Endothelial cell of umbilical vein (primary cell): ENCODE measurements at regions not wholly inside any gene's neighbourhood (a gene's known extent, or its start where the extent isn't known, plus 50 kb on each side); places are given as distances from the start of the nearest gene placed in this dataset.
"Not testable (repeated sequence)": the region's sequence is repeated elsewhere in the genome, so short reads cannot be mapped to it uniquely, and the experiment has no call there.

Experiments used
- BruUV-seq: library from RNA; stranded (reverse); fragments of 400-500 nt; replicated peaks from 2 replicates; lab custom pipeline; 2021; lab: Mats Ljungman, UMichigan
- CTCF ChIA-PET: fragments of 300-600, 350-600 bp; sonication (Branson Sonifier 250); formaldehyde crosslinking; loops from one replicate; lab custom pipeline; 2021; ENCODE audit warnings: antibody characterized with exemption, inconsistent platforms; lab: Charles Lee
- POLR2A ChIA-PET: fragments of 300-600, 350-600 bp; sonication (Branson Sonifier 250); formaldehyde crosslinking; loops from one replicate; lab custom pipeline; 2021; ENCODE audit warnings: antibody characterized with exemption, inconsistent platforms; lab: Charles Lee
- DNase-seq: peaks from one replicate; pipeline ENCODE4 v3.0.0-alpha.2; 2011; ENCODE audit warnings: low read depth, low spot score
- FAIRE-seq: peaks from 2 replicates; lab custom pipeline; 2011; peaks lifted over from hg19 to GRCh38; lab: Jason Lieb, UNC
- H2AFZ ChIP-seq: 2 replicates; pipeline ENCODE4 v1.6.0; 2012; ENCODE audit warnings: low read depth, low read length, control low read depth, inconsistent platforms
- H3K27ac ChIP-seq: 2 replicates; pipeline ENCODE4 v1.5.1; 2011; ENCODE audit warnings: low read depth, mild to moderate bottlenecking, control low read depth, low read length, moderate library complexity; ENCODE audit not compliant: insufficient read depth
- H3K27me3 ChIP-seq, 2 experiments: 2 replicates each; pipeline versions ENCODE4 v1.6.0 to v1.6.1; 2011; ENCODE audit warnings: low read length in 2 of 2, mixed read lengths in 1 of 2; ENCODE audit not compliant: control insufficient read depth in 2 of 2, insufficient read depth in 2 of 2
- H3K36me3 ChIP-seq, 2 experiments: 2 replicates in 1 of 2; 3 replicates in 1 of 2; pipeline ENCODE4 v1.5.1; 2011; ENCODE audit warnings: low read length in 2 of 2, mild to moderate bottlenecking in 1 of 2, moderate library complexity in 1 of 2; ENCODE audit not compliant: control insufficient read depth in 2 of 2, insufficient read depth in 2 of 2; ENCODE audit errors: extremely low read depth in 1 of 2
- H3K4me1 ChIP-seq: 3 replicates; pipeline ENCODE4 v1.5.1; 2011; ENCODE audit warnings: mild to moderate bottlenecking, low read length; ENCODE audit not compliant: control insufficient read depth, insufficient read depth; ENCODE audit errors: extremely low read depth
- H3K4me2 ChIP-seq: 2 replicates; pipeline ENCODE4 v1.6.1; 2011; ENCODE audit warnings: low read length, control low read depth, mixed read lengths; ENCODE audit not compliant: insufficient read depth
- H3K4me3 ChIP-seq, 3 experiments: fragments of 200-600 bp in 1 of 3; sonication (generic), shearing (Covaris generic) in 1 of 3; replicated peaks in 1 of 3; 2 replicates each; pipeline ENCODE4 v1.5.1; 2011 to 2016; ENCODE audit warnings: control low read depth in 3 of 3, low read length in 3 of 3, mild to moderate bottlenecking in 2 of 3, inconsistent platforms in 1 of 3, low read depth in 1 of 3, moderate library complexity in 1 of 3; ENCODE audit not compliant: insufficient read depth in 1 of 3
- H3K79me2 ChIP-seq: 2 replicates; pipeline ENCODE4 v1.6.0; 2012; ENCODE audit warnings: low read length, inconsistent platforms; ENCODE audit not compliant: control insufficient read depth, insufficient read depth
- H3K9ac ChIP-seq: replicated peaks from 2 replicates; pipeline ENCODE3; 2011; ENCODE audit warnings: low read length, control low read depth; ENCODE audit not compliant: insufficient read depth; ENCODE audit errors: extremely low read depth
- H3K9me1 ChIP-seq: replicated peaks from 3 replicates; pipeline ENCODE4 v1.6.0; 2011; ENCODE audit warnings: mild to moderate bottlenecking, low read length; ENCODE audit not compliant: control insufficient read depth, insufficient read depth; ENCODE audit errors: extremely low read depth
- H3K9me3 ChIP-seq: replicated peaks from 2 replicates; pipeline ENCODE4 v1.5.1; 2012; ENCODE audit warnings: low read length, inconsistent platforms; ENCODE audit not compliant: control insufficient read depth, insufficient read depth
- H4K20me1 ChIP-seq: replicated peaks from 2 replicates; pipeline ENCODE3; 2011; ENCODE audit warnings: mild to moderate bottlenecking, low read length; ENCODE audit not compliant: control insufficient read depth, insufficient read depth; ENCODE audit errors: extremely low read depth
- dilution Hi-C: fragments of 300-500 bp; cut with MboI; formaldehyde crosslinking; loops from one replicate; pipeline ENCODE4 v1.15.0; 2019; ENCODE audit warnings: low sequenced_read_pairs; ENCODE audit not compliant: extremely low pct_ligation_motif_present
- intact Hi-C: fragments of 100-400 bp; cut with micrococcal nuclease; formaldehyde crosslinking; loops from one replicate; pipeline ENCODE4 v1.10.0; 2022

DNA sequence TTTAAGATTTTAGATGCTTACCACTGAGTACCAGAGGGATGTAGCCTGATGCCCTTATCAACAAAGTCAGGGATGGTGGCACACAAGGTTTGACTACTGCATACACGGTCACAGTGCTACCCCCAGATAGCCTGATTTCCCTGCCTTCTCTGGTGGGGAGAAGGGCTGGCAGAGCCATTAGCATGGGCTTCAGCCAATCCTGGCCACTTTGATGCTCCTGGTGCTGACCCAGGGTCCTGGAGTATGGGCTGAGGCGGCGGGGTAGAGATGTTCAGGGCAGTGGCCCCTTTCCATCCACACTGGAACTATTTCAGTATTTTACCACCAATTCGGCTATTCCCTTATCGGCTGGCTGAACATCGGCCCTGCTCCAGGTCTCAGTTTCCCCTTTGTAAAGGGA, 83.2 kb downstream of the POTEB3 start:
- CTCF ChIA-PET, FAIRE-seq: not testable (repeated sequence)

DNA sequence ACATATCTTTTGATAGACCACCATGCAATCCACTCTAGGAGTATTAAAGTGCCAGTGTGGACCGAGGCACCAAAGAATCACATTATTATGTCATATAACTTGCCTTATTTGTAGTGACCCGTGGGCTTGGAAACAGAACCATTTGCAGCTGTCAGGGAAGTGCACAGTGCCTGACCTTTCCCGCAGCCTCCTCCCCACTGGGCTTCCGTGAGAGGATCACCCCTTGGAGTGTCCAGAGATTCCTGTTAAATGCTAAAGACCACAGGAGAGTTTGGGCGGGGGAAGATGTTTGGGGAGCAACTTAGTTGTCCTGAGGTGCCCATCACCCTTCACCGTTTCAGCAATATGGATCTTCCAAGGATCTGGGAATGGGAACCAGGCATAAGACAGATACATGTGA, 84.4 kb downstream of the POTEB3 start:
- H3K9me1 ChIP-seq, H3K36me3 ChIP-seq, DNase-seq, H2AFZ ChIP-seq, H3K4me3 ChIP-seq, H3K4me1 ChIP-seq, dilution Hi-C loops, H3K9me3 ChIP-seq, CTCF ChIA-PET, FAIRE-seq, POLR2A ChIA-PET, H4K20me1 ChIP-seq, H3K27me3 ChIP-seq, H3K27ac ChIP-seq, H3K9ac ChIP-seq, H3K4me2 ChIP-seq, BruUV-seq, H3K79me2 ChIP-seq, intact Hi-C loops: not testable (repeated sequence)

More for the DNA sequence above, 83.2 kb downstream of the POTEB3 start:
- H2AFZ ChIP-seq, H3K79me2 ChIP-seq, H3K4me2 ChIP-seq, dilution Hi-C loops, BruUV-seq, DNase-seq, H3K4me1 ChIP-seq, H3K36me3 ChIP-seq, H4K20me1 ChIP-seq, intact Hi-C loops, H3K27me3 ChIP-seq, H3K27ac ChIP-seq, H3K9me1 ChIP-seq, POLR2A ChIA-PET, H3K4me3 ChIP-seq, H3K9ac ChIP-seq, H3K9me3 ChIP-seq: not testable (repeated sequence)

DNA sequence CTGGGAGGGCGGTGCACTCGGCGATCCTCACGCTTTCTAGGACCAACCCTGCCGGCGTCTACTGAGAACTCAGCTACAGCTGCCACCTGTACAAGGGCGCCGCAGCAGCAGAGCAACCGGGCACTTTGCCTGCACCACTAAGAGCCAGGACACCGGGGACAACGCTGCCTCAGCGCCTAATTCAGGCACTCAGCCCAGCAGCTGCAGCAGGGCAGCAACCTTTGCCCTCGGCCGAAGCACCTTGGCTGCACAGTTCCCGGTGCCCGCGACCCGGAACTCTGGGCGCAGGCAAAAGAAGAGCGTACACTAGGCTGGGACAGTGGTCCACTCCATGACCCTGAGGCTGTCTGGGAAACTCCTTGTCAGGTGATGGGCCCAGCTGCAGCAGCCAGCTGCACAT, 85.7 kb downstream of the POTEB3 start:
- H3K4me3 ChIP-seq, DNase-seq, intact Hi-C loops, BruUV-seq, dilution Hi-C loops, FAIRE-seq, CTCF ChIA-PET, H3K79me2 ChIP-seq, H3K27me3 ChIP-seq, H3K4me1 ChIP-seq, H3K9me1 ChIP-seq, H2AFZ ChIP-seq, H3K4me2 ChIP-seq, H3K36me3 ChIP-seq, H4K20me1 ChIP-seq, H3K27ac ChIP-seq, H3K9ac ChIP-seq, H3K9me3 ChIP-seq, POLR2A ChIA-PET: not testable (repeated sequence)

DNA sequence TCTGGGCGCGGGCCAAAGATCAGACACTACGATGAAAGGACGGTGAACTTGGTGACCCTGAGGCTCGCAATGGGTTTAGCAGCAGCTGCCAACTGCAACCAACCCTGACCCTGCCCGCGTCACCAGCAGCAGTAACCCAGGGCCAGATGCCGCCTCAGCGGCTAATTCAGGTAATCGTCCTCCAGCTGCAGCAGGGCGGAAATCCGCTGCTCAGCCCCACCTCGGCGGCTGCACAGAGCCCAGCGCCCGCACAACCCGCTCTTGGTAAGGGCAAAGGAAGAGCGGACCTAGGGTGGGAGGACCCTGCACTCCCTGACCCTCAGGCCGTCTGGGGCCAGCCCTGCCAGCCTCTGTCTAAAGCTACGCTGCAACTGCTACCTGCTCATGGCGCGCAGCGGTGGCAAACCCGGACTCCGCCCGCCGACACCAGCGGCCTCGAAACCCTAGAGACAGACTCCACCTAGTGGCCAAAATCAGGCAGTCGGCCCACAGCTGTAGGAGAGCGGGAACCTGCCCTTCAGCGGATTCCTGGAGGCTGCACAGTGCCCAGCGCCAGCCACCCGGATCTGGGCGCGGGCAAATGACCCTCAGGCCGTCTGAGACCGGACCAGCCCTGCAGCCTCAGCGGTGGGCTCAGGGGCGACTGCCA, 87.5 kb downstream of the POTEB3 start:
- H3K36me3 ChIP-seq, H3K27me3 ChIP-seq, H3K9ac ChIP-seq, H3K27ac ChIP-seq, DNase-seq, BruUV-seq, intact Hi-C loops, H3K9me3 ChIP-seq, H3K9me1 ChIP-seq, dilution Hi-C loops, H4K20me1 ChIP-seq, H3K79me2 ChIP-seq, POLR2A ChIA-PET, H2AFZ ChIP-seq, H3K4me1 ChIP-seq, H3K4me3 ChIP-seq, H3K4me2 ChIP-seq, CTCF ChIA-PET, FAIRE-seq: not testable (repeated sequence)
